GM21528 (cell line): ENCODE measurements at regions not wholly inside any gene's neighbourhood (a gene's known extent, or its start where the extent isn't known, plus 50 kb on each side); places are given as distances from the start of the nearest gene placed in this dataset.

Experiments used
- ATAC-seq: cut with Tn5 transposase; IDR thresholded peaks from one replicate; pipeline ENCODE4 v1.9.1; 2021; ENCODE audit warnings: mild to moderate bottlenecking, moderate library complexity; ENCODE audit not compliant: unreplicated experiment, low FRiP score

DNA sequence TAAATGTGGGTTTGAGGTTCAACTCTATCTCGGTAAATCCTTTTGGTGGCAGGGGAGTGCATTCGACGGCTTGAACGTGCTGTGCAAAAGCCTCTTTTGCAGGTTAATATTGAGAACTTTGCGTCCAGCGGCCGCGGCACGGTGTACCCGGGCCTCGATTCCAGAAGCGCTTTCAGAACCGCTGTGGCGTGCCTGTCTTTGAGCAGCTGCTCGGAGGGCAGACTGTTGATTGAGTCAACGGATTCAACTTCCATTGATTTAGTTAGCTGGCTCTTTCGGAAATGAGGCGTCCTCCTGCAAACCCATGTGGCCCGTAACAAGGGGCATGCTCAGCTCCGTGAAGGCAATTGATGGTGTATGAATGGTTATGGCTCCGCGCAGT lies 1247.8 kb downstream of the BRD1 start:
- no peak for ATAC-seq

DNA sequence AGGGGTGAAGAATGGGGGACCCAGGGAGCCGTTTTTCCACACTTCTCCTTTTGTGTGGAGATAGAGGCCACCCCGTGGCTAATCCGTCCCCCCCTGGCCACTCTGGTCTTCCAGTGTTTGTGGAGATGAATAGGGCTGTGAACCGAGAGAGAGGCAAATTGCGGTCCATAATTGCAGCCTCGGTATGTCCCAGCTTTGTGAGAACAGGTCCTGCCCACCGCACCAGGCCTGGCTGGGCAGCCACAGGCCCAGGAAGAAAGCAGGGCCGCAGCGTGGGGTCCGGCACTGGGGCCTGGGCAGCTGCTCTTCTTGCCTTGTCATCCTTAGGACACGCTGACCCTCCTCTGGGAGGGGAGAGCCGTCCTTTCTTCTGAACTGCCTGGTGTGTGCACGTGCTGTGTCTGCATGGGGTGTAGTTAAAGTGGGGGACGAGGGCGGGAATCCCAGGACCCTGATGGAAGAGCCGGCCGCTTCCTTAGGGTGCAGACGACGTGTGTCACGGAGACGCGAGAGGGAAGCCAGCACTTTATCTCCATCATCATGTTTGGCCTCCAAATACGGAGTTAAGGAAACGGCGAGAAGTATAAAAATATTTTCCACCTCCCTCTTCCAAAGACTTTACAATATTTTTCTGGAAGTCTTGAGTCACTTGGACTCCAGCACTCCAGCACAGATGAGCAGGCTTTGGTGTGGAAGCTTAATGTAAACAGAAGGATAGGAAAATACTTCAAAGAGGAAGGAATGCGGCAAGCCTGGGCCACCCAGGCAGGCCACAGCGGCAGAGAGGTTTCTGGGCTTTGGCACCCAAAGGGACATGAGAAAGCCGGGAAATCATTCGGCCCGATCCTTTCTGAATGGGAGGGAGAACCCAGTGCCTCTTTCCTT lies 1248.4 kb downstream of the BRD1 start:
- no peak for ATAC-seq

DNA sequence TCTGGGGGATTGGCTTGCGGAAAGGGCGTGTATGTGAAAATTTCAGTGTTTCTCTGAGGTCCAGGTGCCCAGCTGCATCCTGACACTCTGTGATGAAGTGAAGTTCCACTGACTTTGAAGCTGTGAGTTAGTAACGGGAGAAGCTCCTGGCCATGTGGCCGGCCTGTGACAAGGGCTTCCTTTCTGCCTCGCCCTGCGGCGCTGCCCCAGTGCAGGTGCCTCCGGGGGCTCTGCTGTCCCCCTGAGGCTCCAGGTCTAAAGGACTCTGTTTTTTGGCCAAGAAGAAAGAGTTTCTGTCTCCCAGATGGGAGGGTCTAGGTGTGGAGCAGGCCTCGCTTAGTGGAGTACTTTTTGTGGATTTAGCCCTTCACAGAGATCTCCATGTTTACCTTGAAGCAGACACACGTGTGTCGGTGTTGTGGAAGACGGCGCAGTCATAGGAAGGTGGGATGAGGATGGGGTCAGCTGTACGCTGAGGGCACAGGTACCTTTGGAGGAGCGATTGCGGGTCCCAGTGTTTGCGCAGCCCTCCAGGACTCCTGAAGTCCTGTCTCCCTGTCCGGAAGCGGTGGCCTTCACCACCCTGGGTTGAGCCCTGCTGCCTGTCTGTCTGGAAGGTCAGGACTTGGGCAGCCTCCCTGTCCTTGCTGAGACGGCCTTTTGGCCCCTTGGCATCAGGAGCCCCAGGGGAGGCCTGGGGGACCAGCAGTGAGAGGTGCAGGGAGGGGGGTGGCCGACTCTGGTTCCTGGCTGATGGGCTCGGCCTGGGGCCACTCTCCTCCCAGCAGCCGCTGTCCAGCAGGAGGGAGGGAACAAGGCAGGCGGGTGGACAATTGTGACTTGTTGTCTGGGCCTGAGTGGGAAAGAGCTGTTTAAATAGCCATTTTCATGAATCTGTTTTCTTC lies 1249.3 kb downstream of the BRD1 start:
- ATAC-seq = no peak

DNA sequence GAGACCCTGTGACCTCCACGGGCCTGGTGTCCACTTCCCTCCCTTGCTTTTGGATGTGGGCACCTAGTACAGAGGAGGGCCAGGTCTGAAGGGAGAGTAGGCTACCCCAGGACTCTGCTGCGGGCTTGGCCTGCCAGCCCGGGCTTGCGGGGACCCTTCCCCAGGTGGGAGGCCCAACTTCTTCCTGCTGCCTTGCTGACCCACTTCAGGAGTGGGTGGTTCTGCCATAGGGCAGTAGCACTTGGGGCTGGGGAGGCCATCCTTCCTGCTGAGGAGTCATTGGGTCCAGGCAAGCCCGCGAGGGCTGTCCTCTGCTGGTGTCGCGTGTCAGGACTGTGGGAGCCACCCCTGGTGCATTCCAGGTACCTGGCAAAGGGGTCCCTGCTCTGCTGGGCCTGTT lies 1250.0 kb downstream of the BRD1 start:
- ATAC-seq = no peak

DNA sequence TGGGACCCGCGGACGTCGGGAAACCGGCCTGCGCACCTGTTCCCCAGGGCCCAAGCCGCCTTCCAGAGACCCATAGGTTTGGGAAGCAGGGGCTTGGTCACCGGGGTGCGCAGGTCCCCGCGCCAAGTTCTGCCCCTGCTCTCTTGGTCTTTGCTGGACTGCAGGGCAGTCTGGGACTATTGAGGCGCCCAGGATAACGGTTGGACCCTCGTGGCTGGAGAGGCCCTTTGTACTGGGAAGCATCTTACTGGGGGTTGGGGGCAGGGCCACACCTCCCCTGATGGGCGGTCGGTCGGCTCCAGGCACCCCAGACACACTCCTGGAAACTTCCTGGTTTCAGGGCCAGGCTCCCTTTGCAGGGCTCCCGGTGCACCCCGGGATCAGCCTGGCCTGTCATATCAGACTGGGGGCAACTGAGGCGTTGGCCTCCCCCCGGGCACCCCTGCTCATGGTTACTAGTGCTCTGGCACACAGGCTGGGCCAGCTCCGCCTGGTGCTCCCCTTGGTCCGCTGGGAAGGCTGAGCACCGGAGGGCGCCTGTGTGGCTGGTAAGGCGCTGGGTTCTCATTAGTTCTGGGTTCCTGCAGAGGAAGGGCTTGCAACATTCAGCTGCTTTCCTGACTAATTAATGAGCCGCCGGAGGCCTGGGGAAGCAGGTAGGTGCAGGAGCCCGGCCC lies 1250.5 kb downstream of the BRD1 start:
- ATAC-seq = no peak

DNA sequence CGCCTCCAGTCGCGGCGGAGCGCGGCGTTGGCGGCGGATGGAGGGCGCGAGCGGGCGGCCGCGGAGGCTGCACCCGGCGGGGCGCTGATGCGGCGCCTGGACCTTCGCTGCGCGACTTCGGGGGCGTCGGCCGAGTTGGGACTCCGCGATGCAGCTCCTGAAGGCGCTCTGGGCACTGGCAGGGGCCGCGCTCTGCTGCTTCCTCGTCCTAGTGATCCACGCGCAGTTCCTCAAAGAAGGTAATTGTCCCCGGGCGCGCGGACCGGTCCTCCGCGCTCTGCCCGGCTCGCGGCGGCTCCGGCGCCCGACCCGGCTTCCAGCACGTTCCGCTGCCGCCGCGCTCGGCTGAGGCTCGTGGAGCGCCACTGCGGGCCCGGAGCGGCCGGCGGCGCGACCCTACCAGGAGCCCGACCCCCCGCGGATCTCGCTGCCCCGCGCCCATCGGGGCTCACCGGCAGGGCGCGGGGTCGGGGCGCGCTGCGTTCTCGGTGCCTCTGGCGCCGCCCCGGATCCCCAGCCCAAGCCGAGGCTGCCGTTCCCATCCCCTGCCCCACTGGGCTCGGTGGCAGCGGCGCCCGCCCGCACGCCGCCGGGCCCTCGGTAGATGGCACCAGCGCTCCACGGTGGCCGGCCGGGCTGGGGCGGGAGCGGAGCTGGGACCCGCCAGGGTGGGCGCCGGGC lies 1251.2 kb downstream of the BRD1 start:
- ATAC-seq = no peak

DNA sequence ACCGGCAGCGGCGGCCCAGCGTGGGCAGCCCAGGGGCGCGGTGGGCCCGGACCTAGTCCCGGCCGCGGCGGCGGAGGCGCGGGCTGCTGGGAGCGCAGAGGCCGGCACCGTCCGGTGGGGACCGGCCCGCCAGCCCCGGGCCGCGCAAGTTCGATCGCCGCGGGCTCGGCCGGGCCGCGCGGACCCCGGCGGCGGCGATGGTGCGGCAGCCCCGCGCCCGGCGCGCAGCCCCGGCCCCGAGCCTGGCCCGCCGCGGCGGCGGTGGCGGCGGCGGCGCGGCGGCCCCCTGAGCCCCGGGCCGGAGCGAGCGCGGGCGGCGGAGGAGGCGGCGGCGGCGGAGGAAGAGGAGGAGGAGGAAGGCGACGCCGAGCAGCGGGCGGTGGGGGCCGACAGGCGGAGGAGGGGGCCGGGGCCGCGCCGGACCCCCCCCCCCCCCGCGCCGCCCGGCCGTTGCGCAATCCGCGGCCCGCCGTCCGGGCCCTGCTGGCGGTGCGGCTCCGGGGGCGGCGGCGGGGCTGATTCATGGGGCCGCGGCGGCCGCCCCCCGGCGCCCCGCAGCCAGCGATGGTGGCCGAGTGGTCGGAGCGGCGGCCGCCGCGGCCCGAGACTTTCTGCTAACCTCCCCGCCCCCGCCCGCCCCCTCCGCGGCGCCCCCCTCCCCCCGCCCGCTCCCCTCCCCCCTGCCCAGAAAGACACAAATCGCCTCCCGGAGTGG lies 1251.9 kb downstream of the BRD1 start:
- no peak for ATAC-seq

DNA sequence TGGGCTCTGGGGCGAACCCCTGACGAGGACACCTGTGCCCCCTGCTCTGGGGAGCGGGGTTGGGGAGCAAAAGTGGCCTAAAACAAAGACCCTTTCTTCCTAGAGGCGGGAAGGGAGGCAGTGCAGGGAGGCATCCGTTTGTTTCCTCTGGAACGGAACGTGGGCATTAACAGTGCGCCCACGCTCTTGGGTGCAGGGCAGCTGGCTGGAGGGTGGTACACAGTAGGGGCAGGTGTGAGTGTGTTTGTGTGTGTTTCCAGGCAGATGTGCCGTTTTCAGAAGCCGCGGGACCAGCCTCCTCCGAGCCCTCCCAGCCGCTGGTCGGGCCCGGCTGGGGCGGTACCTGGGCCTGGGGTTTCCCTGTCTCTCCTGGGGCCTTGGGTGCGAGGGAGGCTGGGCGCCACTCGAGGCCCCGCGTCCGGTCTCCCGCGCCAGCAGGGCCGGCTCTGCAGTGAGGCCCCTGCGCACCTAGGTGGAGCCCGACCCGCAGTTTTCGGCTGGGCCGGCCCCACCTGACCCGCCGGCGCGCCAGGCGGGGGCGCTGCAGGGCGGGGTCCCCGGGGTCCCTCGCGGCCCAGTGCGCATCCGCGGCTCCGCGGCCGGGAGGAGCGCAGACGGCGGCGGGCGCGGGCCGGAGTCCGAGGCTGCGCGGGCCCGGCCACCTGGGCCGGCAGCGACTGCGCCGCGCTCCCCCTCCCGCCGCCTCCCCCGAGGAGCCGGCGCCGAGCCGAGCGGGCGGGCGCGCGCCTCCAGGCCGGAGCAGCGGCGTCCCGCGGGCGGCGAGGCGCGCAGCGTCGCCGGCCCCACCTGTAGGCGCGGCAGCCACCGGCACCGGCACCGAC lies 1252.7 kb downstream of the BRD1 start:
- no peak for ATAC-seq

DNA sequence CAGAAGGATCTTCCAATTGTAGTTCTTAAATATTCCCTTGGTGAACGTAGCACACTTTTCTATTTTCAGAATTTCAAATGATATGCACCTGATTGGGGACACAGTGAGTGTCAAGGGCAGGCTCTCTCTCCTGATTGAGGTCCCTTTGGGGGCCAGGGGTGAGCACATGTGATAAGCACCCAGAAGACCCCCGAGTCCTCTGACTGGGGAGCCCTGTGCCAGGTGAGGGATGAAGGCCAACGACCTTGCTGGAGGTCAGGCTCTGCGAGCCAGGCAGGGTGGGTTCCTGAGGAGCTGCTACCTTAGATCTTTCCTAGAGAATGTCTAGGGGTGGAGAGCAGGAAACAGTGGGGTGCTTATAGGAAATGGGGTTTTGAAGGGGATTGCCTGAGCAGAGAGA lies 1253.9 kb downstream of the BRD1 start:
- ATAC-seq = no peak

DNA sequence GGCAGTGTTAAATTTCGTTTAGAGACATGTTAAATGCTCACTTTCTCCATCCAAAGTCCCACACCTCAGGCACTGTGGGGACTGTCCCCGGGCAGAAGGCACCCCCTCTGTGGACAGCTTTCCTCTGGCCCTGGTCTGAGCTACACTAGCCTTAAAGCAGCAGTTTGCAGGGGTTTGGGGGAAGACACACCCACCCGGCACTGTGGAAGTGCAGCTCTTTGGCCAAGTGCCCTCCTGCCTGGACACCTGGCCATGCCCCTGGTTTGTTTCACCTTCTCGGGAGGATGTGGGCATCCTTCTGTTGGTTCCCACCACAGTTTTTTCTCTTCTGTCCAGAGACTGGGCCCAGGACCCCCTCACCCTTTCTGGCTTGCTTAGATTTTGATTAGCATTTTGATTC lies 1254.7 kb downstream of the BRD1 start:
- no peak for ATAC-seq

DNA sequence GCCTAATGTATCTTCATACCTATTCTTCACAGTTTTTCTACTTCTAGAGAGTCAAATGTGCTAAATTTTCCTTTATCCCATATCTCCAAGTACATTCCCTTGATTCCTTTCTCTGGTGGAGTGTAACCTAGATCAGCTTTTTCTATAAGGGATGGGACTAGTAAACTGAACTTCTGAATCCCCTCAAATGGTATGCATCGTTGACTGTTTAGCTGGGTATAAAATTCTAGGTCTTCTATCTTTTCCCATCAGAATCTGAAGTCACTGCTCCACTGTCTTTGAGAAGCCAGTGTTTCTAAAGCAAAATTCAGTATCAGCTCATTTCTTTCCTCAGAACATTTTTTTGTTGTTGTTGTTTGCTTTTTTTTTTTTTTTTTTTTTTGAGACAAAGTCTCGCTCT lies 1256.8 kb downstream of the BRD1 start:
- ATAC-seq = no peak

DNA sequence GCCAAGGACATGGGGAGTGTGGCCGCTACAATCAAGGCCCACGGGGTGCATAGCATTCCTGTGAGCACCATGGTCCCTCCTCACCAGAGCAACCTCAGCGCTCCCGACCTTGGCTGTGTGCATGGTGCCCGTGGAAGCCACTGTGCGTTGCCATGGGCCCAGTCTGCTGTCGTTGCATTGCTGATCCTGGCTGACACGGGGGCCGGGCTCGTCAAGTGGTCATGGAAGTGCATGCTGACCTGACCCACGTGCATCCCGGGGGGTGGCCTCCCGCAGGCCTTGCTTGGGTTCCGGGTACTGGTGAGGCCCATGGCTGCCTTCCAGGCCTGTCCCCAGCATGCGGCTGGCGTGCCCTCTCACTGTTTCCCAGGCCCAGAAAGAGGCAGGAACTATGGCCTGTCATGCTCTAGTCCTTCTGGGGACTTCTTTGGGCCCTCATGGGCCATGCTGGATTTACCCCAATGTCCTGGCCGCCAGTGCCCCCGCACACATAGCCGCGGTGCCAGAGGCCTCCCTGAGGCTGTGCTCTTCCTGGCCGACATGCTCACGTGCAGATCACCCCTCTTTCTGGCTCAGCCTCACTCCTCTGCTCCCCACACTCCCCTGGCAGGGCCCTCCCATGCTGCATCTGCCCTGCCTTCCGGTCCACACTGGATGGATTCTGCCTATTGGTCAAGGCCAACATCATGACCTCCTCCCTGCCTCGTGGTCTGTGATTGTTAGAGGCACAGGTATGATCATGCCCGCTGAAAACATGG lies 1258.0 kb downstream of the BRD1 start:
- no peak for ATAC-seq

DNA sequence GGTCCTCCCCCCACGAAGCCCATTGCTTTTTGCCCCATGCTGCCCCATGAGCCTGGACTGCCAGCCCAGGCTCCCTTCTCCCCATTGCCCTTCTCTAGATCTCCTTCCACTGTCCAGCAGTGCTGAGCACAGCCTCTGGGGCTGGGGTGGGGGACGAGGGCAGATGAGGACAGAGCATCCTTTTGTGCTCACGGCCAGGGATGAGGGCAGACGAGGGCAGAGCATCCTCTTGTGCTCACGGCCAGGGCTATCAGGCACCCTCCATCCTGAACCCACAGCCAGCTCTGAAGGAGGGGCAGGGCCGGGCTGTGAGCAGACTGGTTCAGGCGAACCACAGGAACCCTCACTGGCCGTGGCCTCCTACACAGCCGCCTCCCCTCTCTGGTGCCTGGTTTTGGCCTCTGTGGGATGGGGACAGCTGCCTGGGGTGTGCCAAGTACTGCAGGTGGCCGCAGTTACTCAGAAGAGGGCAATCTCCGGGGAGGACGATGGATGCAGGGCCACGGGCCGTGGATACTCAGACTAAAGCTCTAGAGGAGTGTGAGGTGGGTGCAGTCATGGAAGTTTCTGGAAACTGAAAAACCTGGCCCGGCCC lies 1258.8 kb downstream of the BRD1 start:
- no peak for ATAC-seq

DNA sequence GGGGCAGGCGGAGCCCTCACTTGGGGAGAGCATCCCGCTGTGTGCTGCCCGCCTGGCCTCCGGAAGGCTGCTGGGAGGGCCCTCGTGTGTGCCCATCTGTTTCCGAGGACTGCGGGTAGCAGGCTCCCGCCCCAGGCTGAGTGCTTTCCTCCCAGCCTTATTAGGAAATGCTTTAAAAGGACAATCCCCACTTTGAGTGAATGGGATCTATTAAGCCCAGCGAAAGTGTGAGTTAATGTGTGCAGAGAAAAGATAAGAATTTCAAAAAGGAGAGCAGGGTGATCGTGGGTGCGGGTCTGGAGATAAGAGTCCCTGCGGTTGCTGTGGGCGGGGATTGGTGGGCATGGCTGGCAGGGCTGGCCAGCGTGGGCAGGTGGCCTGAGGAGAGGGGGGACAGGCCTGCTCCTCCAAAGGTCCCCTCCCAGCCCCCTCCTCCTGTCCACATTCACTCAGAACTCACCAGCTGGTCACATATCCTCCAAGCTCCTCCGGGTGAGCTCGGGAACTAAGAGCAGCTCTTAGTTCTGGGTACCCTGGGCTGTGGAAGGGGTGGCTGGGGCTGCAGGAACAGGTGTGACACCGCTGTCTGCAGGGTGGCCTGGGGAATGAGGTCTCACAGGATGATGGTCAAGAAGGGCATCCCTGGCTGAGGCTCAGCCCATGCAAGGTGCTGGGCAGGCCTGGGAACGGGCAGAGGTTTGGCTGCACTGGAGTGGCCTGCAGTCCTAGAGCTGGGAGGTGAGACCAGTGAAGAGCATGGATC lies 1260.3 kb downstream of the BRD1 start:
- no peak for ATAC-seq

DNA sequence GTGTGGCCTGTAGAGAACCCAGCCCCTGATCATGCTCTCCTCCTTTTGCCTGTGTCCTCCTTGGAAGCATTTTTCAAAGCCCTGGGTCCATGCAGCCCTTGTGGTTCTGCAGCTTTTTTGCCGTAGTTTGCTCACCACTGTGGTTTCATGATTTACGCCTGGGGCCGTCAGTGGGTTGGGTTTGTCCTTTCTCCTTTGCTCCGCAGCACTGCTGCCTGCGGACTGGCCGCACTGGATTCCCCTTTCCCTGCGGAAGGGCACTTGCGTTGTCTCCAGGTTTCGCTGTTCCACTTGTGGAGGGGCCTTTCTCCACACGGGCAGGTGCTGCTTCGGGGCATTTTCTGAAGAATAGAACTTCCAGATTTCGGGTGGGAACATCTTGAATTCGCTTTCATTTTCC lies 1260.9 kb downstream of the BRD1 start:
- no peak for ATAC-seq

DNA sequence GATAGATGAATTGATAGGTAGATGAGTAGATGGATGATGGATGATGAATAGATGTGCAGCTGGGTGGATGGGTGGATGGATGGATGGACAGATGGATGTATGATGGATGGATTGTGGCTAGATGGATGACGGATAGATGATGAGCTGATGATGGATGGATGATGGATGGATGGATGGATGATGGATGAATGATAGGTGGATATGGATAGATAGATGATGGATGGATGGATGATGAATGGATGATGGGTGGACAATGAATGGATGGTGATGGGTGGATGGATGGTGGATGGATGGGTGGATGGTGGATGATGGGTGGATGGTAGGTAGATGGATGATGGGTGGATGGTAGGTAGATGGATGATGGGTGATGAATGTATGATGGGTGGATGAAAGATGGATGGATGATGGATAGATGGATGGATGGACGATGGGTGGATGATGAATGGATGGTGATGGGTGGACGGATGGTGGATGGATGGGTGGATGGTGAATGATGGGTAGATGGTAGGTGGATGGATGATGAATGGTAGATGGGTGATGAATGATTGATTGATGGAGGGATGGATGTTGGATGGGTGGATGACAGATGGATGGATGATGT lies 1261.7 kb downstream of the BRD1 start:
- no peak for ATAC-seq

DNA sequence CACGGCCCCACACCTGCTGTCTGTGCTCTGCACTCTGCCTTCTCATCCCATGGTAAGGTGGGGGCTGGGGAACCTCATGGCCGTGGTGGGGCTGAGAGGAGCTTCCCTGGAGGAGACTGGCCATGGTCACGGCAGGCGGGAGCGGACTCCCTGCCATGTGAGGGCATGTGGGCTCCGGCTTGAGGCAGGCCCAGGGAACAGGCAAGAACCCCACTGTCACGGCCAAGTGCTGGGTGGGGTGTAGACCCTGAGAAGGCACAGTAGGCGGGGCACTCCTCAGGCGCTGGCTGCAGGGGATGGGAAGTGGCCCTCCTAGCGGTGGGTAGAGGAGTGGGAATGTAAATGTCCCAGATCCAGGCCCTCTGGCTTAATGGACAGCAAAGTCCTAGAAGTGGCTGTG lies 1262.7 kb downstream of the BRD1 start:
- no peak for ATAC-seq
